Nephron (organoid): ENCODE measurements at regions not wholly inside any gene's neighbourhood (a gene's known extent, or its start where the extent isn't known, plus 50 kb on each side); places are given as distances from the start of the nearest gene placed in this dataset.

Source experiments
- H3K27ac Mint-ChIP-seq, 3 experiments: 2 replicates each; pipeline ENCODE4 v1.8.0; 2020; ENCODE audit warnings: mixed read lengths in 3 of 3, mild to moderate bottlenecking in 2 of 3, moderate library complexity in 1 of 3
- H3K27me3 Mint-ChIP-seq: 2 replicates; pipeline ENCODE4 v1.8.0; 2021; ENCODE audit warnings: low read depth, mild to moderate bottlenecking, moderate library complexity, mixed read lengths
- H3K36me3 Mint-ChIP-seq: 2 replicates; pipeline ENCODE4 v1.8.0; 2020; ENCODE audit warnings: low read depth, mixed read lengths
- H3K4me1 Mint-ChIP-seq: 2 replicates; pipeline ENCODE4 v1.8.0; 2020; ENCODE audit warnings: mixed read lengths
- H3K4me3 Mint-ChIP-seq, 3 experiments: 2 replicates each; pipeline ENCODE4 v1.8.0; 2020; ENCODE audit warnings: mild to moderate bottlenecking in 3 of 3, mixed read lengths in 3 of 3, moderate library complexity in 2 of 3
- H3K9me3 Mint-ChIP-seq: 2 replicates; pipeline ENCODE4 v1.8.0; 2020; ENCODE audit warnings: mixed read lengths
- TF ChIP-seq, protein P1 (sequence below), 3 experiments: fragments of 200-600 bp; sonication (generic); IDR thresholded peaks; one replicate each; pipeline ENCODE4 v1.5.0; 2021; ENCODE audit warnings: antibody characterized with exemption in 3 of 3; ENCODE audit not compliant: unreplicated experiment in 3 of 3

DNA sequence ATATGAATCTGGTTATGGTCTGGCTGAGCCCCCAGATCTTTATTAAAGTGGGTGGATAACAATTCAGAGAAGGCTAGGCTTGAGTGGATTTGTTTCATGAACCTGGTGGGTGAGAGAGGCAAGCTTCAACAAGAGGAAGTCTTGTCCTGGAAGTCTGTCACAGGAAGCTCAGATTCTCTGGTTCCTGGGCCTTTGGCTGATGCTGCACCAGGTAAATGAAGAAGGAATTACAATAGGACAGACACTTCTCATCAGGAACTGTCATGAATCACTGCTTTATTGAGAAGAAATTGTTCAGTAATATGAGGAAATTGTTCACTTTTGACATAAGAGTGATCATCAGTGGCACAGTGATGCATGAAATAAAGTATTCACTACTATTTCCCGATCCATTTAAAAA lies 167.6 kb upstream of the ELL2 start:
- H3K4me3 Mint-ChIP-seq = no peak overlapping the region
- no peaks in the 10 kb centered on the region for H3K9me3 Mint-ChIP-seq
- no peaks in the 10 kb centered on the region for H3K36me3 Mint-ChIP-seq
- TF ChIP-seq, protein P1, sequence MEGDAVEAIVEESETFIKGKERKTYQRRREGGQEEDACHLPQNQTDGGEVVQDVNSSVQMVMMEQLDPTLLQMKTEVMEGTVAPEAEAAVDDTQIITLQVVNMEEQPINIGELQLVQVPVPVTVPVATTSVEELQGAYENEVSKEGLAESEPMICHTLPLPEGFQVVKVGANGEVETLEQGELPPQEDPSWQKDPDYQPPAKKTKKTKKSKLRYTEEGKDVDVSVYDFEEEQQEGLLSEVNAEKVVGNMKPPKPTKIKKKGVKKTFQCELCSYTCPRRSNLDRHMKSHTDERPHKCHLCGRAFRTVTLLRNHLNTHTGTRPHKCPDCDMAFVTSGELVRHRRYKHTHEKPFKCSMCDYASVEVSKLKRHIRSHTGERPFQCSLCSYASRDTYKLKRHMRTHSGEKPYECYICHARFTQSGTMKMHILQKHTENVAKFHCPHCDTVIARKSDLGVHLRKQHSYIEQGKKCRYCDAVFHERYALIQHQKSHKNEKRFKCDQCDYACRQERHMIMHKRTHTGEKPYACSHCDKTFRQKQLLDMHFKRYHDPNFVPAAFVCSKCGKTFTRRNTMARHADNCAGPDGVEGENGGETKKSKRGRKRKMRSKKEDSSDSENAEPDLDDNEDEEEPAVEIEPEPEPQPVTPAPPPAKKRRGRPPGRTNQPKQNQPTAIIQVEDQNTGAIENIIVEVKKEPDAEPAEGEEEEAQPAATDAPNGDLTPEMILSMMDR (IDR thresholded peaks at IDR 0.05; ENCODE audit: unreplicated experiment in 3 of 3) = no peak
- no peaks in the 10 kb centered on the region for H3K27me3 Mint-ChIP-seq
- H3K4me1 Mint-ChIP-seq = peaks cover 15% of the 10 kb centered on the region
- H3K27ac Mint-ChIP-seq = no peak overlapping the region

DNA sequence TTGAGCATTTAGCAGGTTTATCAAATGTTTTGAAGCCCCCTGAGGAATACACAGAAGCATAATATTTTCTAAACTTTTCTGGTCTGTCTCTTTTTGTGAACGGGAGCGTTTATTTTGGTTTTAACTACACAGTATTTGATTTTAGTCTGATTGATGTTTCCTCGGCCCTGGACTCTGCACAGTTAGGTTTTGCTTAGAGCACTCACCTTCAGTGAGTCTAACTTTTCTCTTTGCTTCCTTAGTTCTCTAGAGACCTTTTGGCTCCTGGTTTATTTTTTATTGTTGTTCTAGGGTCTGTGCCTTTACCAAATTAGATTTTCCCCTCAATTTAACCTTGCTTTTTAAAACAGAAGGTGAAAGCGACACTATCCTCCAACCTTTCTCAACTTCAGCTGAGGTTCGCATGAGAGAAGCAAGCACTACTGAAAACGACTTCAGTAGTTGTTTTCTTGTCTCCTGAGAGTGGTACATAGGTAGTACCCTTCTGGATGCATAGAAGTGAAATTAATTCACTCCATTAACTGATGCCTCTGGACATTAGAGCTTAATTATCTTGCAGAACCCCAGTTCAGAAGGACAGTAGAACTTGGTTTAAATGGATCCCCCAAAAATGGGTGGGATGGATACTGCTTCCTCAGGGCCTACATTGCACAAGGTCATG lies 166.7 kb upstream of the ELL2 start:
- TF ChIP-seq, protein P1 (IDR thresholded peaks at IDR 0.05; ENCODE audit: unreplicated experiment in 3 of 3) = no peak
- Mint-ChIP-seq H3K36me3 (no peaks in the 10 kb centered on the region), H3K4me1 (peaks cover 15% of the 10 kb centered on the region), H3K9me3 (no peaks in the 10 kb centered on the region), H3K27ac (no peak overlapping the region), H3K27me3 (no peaks in the 10 kb centered on the region), H3K4me3 (no peak overlapping the region)

DNA sequence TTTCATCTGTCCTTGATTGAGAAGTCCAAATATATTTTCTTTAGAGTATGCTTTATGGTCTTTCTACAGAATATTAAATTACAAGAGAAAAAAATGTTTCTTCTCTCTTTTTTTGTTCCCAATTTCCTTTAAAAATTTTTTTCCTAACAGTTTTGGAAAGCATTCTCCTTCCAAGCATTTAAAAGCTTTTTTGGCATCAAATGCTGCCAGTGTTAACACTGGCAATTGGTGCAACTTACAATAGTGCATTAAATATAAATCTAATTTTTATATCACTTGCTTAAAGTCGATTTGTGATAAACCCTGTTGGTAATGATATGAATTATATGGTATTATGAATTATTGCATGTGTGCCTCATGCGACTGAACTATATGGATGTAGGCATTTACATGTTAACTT lies 165.9 kb upstream of the ELL2 start:
- peaks cover 15% of the 10 kb centered on the region for H3K4me1 Mint-ChIP-seq
- no peak overlapping the region for H3K27ac Mint-ChIP-seq
- TF ChIP-seq, protein P1 (IDR thresholded peaks at IDR 0.05; ENCODE audit: unreplicated experiment in 3 of 3) = no peak
- no peak overlapping the region for H3K4me3 Mint-ChIP-seq
- H3K27me3 Mint-ChIP-seq = no peaks in the 10 kb centered on the region
- H3K9me3 Mint-ChIP-seq = no peaks in the 10 kb centered on the region
- no peaks in the 10 kb centered on the region for H3K36me3 Mint-ChIP-seq

DNA sequence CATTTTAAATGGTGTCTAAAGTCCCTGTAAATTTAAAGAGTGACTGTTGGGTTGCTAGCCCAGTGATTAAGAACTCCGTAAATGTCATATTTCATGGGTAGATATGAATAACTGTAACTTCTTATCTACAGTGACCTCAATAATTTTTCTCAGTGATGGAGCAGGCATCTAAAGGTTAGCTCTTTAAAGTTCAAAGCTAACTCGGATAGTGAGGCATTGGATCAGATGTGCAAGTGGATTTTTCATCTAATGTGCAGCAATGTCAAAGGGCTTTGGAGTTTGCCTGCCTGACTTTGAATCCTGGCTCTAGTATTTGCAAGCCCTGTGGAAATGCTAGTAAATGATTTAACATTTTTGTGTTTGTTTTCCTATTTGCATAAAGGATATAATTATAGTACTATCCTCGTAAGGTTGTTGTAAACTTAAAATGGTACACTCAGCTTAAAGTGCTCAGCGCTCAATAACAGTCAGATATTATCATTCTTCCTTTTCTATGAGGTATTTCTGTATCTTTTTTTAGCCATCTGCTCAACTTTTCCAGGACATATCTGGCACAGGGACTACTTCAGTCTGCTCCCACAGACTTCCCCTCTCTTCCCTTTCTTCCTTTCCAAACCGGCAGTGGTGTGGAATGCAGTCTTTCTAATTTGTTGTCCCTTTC lies 163.7 kb upstream of the ELL2 start:
- Mint-ChIP-seq H3K4me3 (peak overlapping the region in 1 of 3 experiments; percentile 16), H3K27ac (peak overlapping the region; percentile 54 to 87 (median 56)), H3K4me1 (peaks cover 11% of the 10 kb centered on the region), H3K9me3 (no peaks in the 10 kb centered on the region), H3K27me3 (no peaks in the 10 kb centered on the region), H3K36me3 (no peaks in the 10 kb centered on the region)
- TF ChIP-seq, protein P1 (IDR thresholded peaks at IDR 0.05; ENCODE audit: unreplicated experiment in 3 of 3) = no peak

DNA sequence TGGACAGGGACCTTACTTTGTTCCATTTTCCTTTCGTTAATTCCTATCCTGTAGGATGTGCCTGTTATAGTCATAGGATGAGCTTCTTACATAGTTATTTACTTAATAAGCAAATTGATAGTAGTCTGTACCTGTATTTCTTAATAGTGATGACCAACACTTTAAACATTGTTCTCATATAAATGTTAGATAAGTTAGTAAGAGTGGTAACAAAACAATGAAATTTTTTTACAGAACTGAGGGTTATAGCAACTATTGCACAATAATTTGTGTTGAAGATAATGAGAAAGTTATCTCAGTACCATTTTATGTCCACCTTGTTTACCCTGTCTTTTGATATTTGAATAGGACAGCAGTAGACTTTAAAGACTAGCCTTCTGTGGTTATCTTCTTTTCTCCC lies 162.9 kb upstream of the ELL2 start:
- Mint-ChIP-seq H3K36me3 (no peaks in the 10 kb centered on the region), H3K4me3 (no peak overlapping the region), H3K27me3 (no peaks in the 10 kb centered on the region), H3K27ac (peak overlapping the region in 1 of 3 experiments; percentile 56), H3K9me3 (no peaks in the 10 kb centered on the region), H3K4me1 (peaks cover 11% of the 10 kb centered on the region)
- TF ChIP-seq, protein P1 (IDR thresholded peaks at IDR 0.05; ENCODE audit: unreplicated experiment in 3 of 3) = no peak

DNA sequence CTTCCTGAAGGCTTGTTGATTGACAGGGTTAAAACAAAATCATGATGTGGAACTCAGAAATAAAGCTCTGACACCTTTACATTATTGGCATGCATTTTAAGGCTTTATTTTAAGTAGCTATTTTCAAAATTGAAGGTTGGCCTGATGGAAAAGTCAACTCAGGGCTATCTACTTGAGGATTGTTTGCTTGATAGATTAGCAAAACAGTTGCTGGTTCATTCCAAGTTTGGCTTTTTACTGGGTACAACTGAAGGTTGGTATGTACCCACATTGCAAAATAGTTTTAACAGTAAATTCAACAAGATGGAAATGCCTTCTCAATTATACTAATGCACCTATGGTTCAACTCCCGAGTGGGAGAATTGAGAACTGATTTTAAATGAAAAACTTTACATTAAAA lies 161.8 kb upstream of the ELL2 start:
- Mint-ChIP-seq H3K27me3 (no peaks in the 10 kb centered on the region), H3K27ac (no peak overlapping the region), H3K36me3 (no peaks in the 10 kb centered on the region), H3K4me1 (peaks cover 11% of the 10 kb centered on the region), H3K9me3 (no peaks in the 10 kb centered on the region), H3K4me3 (no peak overlapping the region)
- TF ChIP-seq, protein P1 (IDR thresholded peaks at IDR 0.05; ENCODE audit: unreplicated experiment in 3 of 3) = no peak
